Left kidney (tissue), 1 donor: ENCODE measurements at regions not wholly inside any gene's neighbourhood (a gene's known extent, or its start where the extent isn't known, plus 50 kb on each side); places are given as distances from the start of the nearest gene placed in this dataset.
"Not testable (repeated sequence)": the region's sequence is repeated elsewhere in the genome, so short reads cannot be mapped to it uniquely, and the experiment has no call there.

Experiments used
- DNase-seq: peaks from one replicate; pipeline ENCODE4 v3.0.0-alpha.2; 2013

- no peak for DNase-seq
Measured at GRCh38 chr7:53087274-53087673, 51.8 kb downstream of the POM121L12 start.

- DNase-seq = no peak
Measured at GRCh38 chr7:53094191-53094590, 58.8 kb downstream of the POM121L12 start.

DNA sequence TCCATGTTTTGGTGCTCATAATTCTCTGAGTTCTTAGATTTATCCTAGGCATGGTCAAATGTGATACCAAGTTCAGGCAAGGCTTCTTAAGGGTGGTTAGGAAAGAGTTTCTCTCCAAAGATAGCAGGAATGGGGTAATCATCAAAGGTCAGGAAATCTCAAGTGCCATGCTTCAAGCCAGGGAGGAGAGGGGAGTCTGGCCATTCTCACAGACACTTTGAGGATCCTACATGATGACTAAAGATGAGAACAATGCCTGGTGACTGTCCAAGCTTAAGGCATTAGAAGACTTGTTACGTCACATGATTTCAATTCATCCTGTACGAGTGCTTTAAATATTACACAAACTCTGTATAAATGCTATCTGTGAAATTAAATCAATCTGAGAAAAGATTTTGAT is 59.4 kb downstream of the POM121L12 start:
- no peak for DNase-seq

DNA sequence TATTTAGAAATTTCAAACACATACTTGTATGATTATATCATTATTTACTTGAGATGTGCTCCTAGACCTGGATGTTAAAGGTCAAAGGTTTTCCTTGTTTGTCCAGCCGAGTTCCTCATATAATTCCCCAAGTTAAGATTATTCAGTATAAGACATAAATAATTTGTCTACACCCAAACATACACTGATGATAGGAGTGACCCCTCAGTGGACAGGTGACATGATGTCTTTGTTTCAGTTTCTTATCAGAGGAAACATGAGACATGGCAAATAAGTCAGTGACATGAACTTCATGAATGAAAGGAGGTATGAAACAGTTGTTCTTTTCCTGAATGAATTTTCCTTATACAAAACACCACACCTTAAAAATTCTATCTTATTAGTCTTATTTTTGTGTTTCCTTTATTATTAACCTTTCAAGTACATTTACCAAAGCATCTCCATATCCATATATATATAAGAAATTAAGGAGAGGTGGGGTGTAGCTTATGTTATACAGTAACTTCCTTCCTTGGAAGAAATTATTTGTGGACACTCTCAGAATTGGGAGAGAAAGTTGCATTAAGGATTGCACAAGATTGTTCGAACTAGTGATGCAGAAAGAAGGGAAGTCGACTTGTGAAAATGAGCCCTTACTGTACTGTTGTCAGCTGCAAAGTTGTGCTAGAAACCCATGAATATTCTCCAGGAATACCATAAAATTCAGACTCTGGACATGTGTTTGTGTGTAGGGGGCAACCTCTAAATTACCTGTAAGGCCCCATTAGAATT is 60.5 kb downstream of the POM121L12 start:
- DNase-seq = no peak

- no peak for DNase-seq
Measured at GRCh38 chr7:53100091-53100490, 64.7 kb downstream of the POM121L12 start.

- DNase-seq = no peak
Measured at GRCh38 chr7:53101026-53101425, 65.6 kb downstream of the POM121L12 start.

DNA sequence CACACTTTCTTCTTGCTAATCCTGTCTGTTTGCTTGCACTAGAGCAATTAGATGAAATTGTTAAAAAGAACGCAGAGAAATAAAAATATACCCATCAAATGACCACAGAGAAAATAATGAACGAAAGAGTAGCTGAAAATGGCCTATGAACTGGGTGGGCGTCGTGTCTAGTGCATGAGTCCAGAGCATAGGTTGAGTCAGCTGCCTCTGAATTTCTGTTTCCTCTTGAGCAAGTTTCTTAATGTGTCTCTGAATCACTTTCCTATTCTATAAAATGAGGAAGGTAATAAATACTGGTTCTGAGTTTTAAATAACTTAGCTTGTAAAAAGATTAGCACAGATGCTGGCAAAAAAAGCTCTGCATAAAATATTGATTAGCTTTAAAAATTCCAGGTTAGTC is 75.0 kb downstream of the POM121L12 start:
- DNase-seq = no peak

GRCh38 chr7:53111031-53111430 is 75.6 kb downstream of the POM121L12 start:
- DNase-seq = no peak

GRCh38 chr7:53113424-53113823 is 78.0 kb downstream of the POM121L12 start:
- DNase-seq = no peak

DNA sequence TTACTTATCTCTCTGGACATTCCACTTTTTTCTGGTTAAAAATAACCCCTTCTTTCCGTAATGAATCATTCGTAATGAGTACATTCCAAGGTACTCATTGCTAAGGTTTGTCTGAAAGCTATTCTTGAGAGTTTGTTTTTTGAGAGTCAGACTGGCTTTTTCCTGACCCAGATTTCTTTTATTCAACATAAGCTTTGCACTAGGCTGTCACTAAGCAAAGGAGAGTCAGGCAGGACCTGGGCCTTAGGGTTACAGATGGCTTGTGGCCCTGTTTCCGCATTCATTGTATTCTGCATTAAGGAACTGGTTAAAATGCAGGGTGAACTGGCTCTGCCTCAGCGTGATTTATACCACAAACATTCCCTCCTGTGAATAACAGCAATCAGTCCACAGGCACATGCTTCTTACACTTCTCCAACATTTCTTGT is 84.1 kb downstream of the POM121L12 start:
- peak; percentile 25 for DNase-seq

GRCh38 chr7:53121374-53121773 is 85.9 kb downstream of the POM121L12 start:
- DNase-seq = no peak

- DNase-seq = no peak
Measured at GRCh38 chr7:53131697-53132096, 96.3 kb downstream of the POM121L12 start.

GRCh38 chr7:53151496-53151895 is 116.1 kb downstream of the POM121L12 start:
- no peak for DNase-seq

- DNase-seq = not testable (repeated sequence)
Measured at GRCh38 chr7:53187184-53187583, 151.8 kb downstream of the POM121L12 start.

- DNase-seq = no peak
Measured at GRCh38 chr7:53191191-53191695, 155.8 kb downstream of the POM121L12 start.

DNA sequence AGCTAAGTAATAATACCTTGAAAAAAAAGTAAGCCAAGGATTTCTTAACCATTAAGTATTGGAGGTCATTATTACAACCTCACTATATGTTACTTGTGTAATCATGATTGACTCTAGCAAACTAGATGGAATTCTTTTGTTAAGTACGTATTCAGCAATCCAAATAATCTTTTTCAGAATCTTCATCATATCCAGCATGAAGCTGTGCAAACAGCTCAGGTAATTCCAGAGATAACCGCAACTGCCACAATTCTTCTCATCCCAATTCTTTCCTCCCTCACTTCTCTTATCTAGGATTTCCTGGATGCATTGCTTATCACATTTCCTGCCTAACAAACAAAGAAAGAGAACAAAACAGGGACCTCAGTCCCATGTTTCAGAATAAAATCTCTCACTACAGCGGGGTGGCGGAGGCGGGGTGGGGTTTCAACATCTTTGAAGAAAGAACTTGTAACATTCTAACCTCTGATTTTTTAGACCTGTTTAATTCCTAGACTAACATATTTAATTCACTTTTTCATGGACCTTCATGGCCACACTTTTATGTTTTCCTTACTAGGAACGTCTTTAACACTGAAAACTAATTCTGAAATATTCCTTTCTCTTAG is 156.5 kb downstream of the POM121L12 start:
- DNase-seq = no peak

- DNase-seq = no peak
Measured at GRCh38 chr7:53205006-53205405, 169.6 kb downstream of the POM121L12 start.

DNA sequence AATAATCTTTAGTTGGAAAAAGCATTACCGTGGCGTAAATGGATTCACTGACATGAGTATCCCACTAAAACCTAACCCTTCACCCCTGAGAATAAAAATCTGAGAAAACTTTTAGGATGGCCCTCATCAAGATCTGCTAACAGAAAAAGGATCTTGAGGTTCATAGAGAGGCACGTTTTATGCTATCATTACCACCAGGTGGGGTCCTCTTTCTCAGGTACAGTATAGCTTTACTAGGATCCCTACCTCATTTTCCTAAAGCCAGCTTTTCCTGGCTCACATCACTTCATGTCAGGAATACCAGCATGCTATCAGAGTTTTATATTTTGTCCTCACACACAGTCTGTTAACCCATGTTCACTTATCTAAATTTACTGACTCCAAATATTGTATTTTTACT is 173.7 kb downstream of the POM121L12 start:
- DNase-seq = no peak

DNA sequence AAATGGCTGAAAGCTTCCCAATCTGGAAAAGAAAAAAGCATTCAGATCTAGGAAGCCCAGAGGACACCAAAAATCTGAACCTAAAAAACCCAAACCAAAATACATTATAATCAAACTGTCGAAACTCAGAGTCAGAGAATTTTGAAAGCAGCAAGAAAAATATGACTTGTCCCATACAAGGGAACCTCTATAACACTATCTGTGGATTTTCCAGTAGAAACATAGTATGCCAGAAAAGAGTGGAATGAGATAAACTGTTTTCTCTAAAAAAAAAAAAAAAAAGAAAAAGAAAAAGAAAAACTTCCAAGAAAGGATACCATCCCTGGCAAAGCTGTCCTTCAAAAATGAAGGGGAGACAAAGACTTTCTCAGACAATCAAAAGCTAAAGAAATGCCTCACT is 179.0 kb downstream of the POM121L12 start:
- no peak for DNase-seq

DNA sequence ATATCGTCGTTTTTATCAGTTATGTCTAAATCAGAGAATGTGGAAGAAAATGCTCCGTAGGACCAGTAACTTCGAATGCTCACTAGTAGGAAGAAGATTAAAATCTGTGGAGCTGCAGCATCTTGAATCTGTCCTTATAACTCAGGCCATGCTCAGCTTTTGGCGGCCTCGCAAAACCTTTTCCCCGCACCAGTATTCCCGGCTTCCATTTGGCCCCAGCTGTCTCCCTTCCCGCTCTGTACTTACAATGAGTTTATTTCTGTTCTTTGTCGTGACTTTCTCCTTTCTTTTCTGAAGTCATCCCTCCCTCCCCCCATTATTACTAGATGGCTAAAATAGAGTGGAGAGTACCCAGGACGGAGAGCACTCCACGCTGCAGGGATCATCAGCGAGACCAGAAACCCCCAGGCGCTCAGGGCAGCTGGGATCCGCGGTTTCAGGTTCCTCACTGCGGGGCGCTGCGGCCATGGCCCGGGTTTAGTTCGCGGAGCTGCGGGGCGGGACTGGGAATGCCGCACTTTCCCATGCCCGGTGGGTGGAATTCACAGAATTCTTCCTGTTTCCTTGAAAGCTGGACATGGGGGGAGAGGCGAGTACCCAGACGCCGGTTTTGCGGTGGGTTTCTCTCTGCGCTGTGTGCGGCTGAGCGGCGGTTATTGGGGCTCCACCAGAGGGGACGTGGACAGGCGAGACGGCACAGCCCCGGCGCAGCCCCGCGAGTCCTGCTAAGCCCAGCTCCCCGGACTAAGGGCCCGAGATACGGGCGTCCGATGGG is 183.5 kb downstream of the POM121L12 start:
- peak; percentile 22 for DNase-seq

- no peak for DNase-seq
Measured at GRCh38 chr7:53229202-53229601, 193.8 kb downstream of the POM121L12 start.

DNA sequence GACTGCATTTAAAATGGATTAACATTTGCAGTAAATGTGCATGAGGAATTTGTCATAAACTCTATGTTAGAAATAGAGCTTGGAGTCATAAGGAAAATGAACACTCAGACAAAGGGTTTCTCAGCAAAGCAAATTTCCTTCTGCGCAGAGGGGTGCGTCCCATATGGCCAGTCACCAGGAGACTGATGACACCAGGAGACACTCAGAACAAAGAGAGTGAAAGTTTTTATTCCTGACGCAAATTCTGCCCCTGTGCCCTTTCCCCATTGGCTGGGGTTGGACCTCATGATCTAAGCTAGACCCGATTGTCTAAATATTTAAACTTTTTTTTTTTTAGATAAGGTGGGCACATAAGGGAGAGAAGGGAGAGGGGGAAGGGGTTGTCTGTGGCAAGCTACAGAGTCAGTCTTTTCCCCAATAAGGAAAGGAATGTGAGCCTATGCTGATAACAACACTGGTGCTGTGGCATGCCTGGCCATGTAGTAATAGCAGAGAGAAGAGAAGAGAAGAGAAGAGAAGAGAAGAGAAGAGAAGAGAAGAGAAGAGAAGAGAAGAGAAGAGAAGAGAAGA is 202.0 kb downstream of the POM121L12 start:
- no peak for DNase-seq
